ENCODE measurements at regions not wholly inside any gene's neighbourhood (a gene's known extent, or its start where the extent isn't known, plus 50 kb on each side); places are given as distances from the start of the nearest gene placed in this dataset.

DNA sequence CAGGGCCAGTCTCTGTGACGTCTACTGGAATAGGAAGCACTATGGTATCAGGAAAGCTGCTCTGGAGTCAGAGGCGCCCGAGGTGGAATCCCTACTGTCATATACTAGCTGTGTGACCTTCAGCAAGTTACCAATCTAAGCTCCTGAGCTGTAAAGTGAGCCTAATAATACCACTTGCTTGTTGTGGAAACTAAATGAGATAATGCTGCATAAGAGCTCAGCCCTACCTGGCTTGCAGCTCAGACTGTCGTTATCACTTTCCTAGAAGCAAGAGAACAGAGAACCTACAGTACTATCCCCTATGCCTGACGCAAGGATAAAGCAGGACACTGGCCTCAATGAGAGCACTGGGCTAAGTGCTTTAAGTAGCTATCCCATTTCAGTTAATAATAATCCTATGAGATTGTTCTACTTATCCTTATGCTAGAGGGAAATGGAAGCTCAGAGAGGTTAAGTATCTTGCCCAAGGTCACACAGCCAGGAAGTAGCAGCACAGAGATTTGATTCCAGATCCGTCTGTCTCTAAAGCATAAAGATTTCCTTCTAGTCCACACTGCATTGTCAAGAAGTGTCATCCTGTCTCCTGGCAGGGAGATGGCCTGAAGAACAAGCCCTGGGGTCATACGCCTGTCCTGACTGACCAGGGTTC, 195.2 kb downstream of the TLE3 start:
- TF ChIP-seq, protein P1, sequence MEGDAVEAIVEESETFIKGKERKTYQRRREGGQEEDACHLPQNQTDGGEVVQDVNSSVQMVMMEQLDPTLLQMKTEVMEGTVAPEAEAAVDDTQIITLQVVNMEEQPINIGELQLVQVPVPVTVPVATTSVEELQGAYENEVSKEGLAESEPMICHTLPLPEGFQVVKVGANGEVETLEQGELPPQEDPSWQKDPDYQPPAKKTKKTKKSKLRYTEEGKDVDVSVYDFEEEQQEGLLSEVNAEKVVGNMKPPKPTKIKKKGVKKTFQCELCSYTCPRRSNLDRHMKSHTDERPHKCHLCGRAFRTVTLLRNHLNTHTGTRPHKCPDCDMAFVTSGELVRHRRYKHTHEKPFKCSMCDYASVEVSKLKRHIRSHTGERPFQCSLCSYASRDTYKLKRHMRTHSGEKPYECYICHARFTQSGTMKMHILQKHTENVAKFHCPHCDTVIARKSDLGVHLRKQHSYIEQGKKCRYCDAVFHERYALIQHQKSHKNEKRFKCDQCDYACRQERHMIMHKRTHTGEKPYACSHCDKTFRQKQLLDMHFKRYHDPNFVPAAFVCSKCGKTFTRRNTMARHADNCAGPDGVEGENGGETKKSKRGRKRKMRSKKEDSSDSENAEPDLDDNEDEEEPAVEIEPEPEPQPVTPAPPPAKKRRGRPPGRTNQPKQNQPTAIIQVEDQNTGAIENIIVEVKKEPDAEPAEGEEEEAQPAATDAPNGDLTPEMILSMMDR (IDR thresholded peaks at IDR 0.05), result no peak
- TF ChIP-seq POLR2A (IDR thresholded peaks at IDR 0.05) (no peak), EP300 (IDR thresholded peaks at IDR 0.05; ENCODE audit: low read depth) (no peak)
